Cardiac muscle cell (in vitro differentiated cells and primary cell): ENCODE measurements at regions not wholly inside any gene's neighbourhood (a gene's known extent, or its start where the extent isn't known, plus 50 kb on each side); places are given as distances from the start of the nearest gene placed in this dataset.
"Not testable (repeated sequence)": the region's sequence is repeated elsewhere in the genome, so short reads cannot be mapped to it uniquely, and the experiment has no call there.

Experiments used
- DNase-seq, 2 donors: peaks; one replicate each; pipeline versions ENCODE4 v3.0.0 to v3.0.0-alpha.2; 2010 to 2017; ENCODE audit warnings: low read depth in 1 of 2, low spot score in 1 of 2
- H3K27ac ChIP-seq: fragments of 200-600 bp; sonication (generic); 2 replicates; pipeline ENCODE4 v1.5.1; 2016
- H3K27me3 ChIP-seq: fragments of 200-600 bp; sonication (generic); 2 replicates; pipeline ENCODE4 v1.6.0; 2016; ENCODE audit warnings: control low read depth
- H3K36me3 ChIP-seq: fragments of 200-600 bp; sonication (generic); 2 replicates; pipeline ENCODE4 v1.5.1; 2016; ENCODE audit warnings: control low read depth
- H3K4me1 ChIP-seq: fragments of 200-600 bp; sonication (generic); 2 replicates; pipeline ENCODE4 v1.8.1; 2017; ENCODE audit warnings: low read depth, mild to moderate bottlenecking, mixed run types
- H3K4me3 ChIP-seq: fragments of 200-600 bp; sonication (generic); 2 replicates; pipeline ENCODE4 v1.5.1; 2016; ENCODE audit warnings: mild to moderate bottlenecking
- H3K9me3 ChIP-seq: fragments of 200-600 bp; sonication (generic); 2 replicates; pipeline ENCODE4 v1.5.1; 2017; ENCODE audit warnings: low read depth, mild to moderate bottlenecking, control low read depth
- CTCF ChIP-seq: IDR thresholded peaks from 2 replicates; pipeline ENCODE4 v1.5.1; 2012; ENCODE audit warnings: low read depth, mild to moderate bottlenecking, low read length

GRCh38 chr17:68675723-68676122 lies 74.6 kb upstream of the FAM20A start:
- H3K4me3 ChIP-seq: no peak overlapping the region
- H3K27ac ChIP-seq: no peak overlapping the region
- H3K9me3 ChIP-seq: no peaks in the 10 kb centered on the region
- H3K27me3 ChIP-seq: no peaks in the 10 kb centered on the region
- peaks cover 3% of the 10 kb centered on the region for H3K4me1 ChIP-seq
- TF ChIP-seq CTCF: no peak
- no peak for DNase-seq
- H3K36me3 ChIP-seq: no peaks in the 10 kb centered on the region

DNA sequence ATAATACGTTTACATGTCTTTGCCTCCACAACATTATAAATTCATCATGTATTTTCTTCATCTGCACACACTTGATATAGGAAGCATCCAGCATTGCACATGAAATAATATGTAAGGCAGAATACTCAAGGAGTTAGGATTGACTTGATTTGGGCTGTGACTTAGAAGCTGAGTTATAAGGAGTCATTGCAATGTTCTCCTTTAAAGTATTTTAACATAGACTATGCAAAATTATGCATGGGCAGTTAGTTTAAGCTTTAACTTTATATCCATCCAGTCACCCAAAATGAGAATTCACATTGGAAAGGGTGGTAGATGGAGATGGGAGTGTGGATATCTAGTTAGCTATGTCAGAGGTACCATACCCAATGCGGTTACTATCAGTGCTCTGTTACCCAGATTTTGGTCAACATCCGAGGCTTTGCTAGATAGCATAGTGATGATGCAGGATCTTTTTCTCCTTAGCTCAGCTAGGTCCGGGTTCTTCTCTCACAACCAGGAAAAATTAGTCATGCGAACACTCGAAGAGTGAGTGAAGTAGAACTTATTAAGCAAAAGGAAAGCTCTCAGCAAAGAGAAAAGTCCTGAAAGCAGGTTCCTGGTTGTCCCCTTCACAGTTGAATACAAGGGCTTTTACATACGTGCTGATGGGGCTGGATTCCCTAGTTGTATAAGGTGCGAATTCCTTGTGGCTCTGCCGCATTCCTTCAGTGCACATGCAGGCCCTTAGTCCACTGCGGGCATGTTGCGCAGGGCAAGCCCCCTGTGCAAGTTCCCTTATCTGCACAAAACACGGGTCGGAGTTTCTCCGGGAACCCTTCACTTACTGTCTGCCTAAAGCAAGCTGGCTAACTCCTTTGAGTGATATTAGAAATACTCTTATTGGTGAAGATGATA lies 73.1 kb upstream of the FAM20A start:
- Histone ChIP-seq H3K27me3 (no peaks in the 10 kb centered on the region), H3K9me3 (no peaks in the 10 kb centered on the region), H3K36me3 (no peaks in the 10 kb centered on the region), H3K27ac (no peak overlapping the region), H3K4me3 (no peak overlapping the region), H3K4me1 (peaks cover 3% of the 10 kb centered on the region)
- TF ChIP-seq CTCF: no peak
- DNase-seq: peak in 1 of 2 donors; percentile 28

- Histone ChIP-seq H3K4me3 (no peak overlapping the region), H3K4me1 (peaks cover 3% of the 10 kb centered on the region), H3K27ac (no peak overlapping the region), H3K36me3 (no peaks in the 10 kb centered on the region), H3K27me3 (no peaks in the 10 kb centered on the region), H3K9me3 (no peaks in the 10 kb centered on the region)
- no peak for TF ChIP-seq CTCF
- DNase-seq: no peak
Observed at GRCh38 chr17:68670967-68671693, 70.0 kb upstream of the FAM20A start.

GRCh38 chr17:68666438-68666837 lies 65.3 kb upstream of the FAM20A start:
- DNase-seq, H3K27ac ChIP-seq, H3K9me3 ChIP-seq, H3K4me1 ChIP-seq, H3K27me3 ChIP-seq, H3K4me3 ChIP-seq, H3K36me3 ChIP-seq: not testable (repeated sequence)

- Histone ChIP-seq H3K9me3 (no peaks in the 10 kb centered on the region), H3K27me3 (no peaks in the 10 kb centered on the region), H3K4me1 (no peaks in the 10 kb centered on the region), H3K27ac (no peak overlapping the region), H3K36me3 (no peaks in the 10 kb centered on the region), H3K4me3 (no peak overlapping the region)
- TF ChIP-seq CTCF: no peak
- no peak for DNase-seq
Observed at GRCh38 chr17:68665373-68665772, 64.2 kb upstream of the FAM20A start.

- Histone ChIP-seq H3K4me1 (no peaks in the 10 kb centered on the region), H3K4me3 (no peak overlapping the region), H3K27me3 (no peaks in the 10 kb centered on the region), H3K36me3 (no peaks in the 10 kb centered on the region), H3K9me3 (no peaks in the 10 kb centered on the region), H3K27ac (no peak overlapping the region)
- no peak for DNase-seq
- no peak for TF ChIP-seq CTCF
Observed at GRCh38 chr17:68662479-68662878, 61.3 kb upstream of the FAM20A start.
